NCI-H2029 (cell line): ENCODE measurements at regions not wholly inside any gene's neighbourhood (a gene's known extent, or its start where the extent isn't known, plus 50 kb on each side); places are given as distances from the start of the nearest gene placed in this dataset.

Experiments used
- DNase-seq: peaks from one replicate; lab custom pipeline; 2025; lab: John Stamatoyannopoulos, UW

GRCh38 chr2:217113491-217113890, 253.6 kb upstream of the TNP1 start:
- no peak for DNase-seq

- DNase-seq = no peak
Measured at GRCh38 chr2:217110550-217110949, 250.7 kb upstream of the TNP1 start.

- no peak for DNase-seq
Measured at GRCh38 chr2:217108575-217109027, 248.7 kb upstream of the TNP1 start.

- no peak for DNase-seq
Measured at GRCh38 chr2:217108086-217108485, 248.2 kb upstream of the TNP1 start.

- DNase-seq = no peak
Measured at GRCh38 chr2:217107480-217107879, 247.6 kb upstream of the TNP1 start.

GRCh38 chr2:217106650-217107014, 246.8 kb upstream of the TNP1 start:
- no peak for DNase-seq

- DNase-seq = no peak
Measured at GRCh38 chr2:217105733-217106649, 246.1 kb upstream of the TNP1 start.

- no peak for DNase-seq
Measured at GRCh38 chr2:217103752-217104545, 244.1 kb upstream of the TNP1 start.

GRCh38 chr2:217102956-217103355, 243.1 kb upstream of the TNP1 start:
- DNase-seq = no peak

- DNase-seq = no peak
Measured at GRCh38 chr2:217101972-217102371, 242.1 kb upstream of the TNP1 start.

GRCh38 chr2:217099561-217099960, 239.7 kb upstream of the TNP1 start:
- no peak for DNase-seq

- no peak for DNase-seq
Measured at GRCh38 chr2:217098435-217098834, 238.6 kb upstream of the TNP1 start.

- no peak for DNase-seq
Measured at GRCh38 chr2:217097346-217097745, 237.5 kb upstream of the TNP1 start.

GRCh38 chr2:217096474-217097225, 236.8 kb upstream of the TNP1 start:
- no peak for DNase-seq

GRCh38 chr2:217095511-217096205, 235.8 kb upstream of the TNP1 start:
- DNase-seq = no peak

GRCh38 chr2:217092710-217093379, 233.0 kb upstream of the TNP1 start:
- DNase-seq = no peak

GRCh38 chr2:217091531-217091930, 231.7 kb upstream of the TNP1 start:
- no peak for DNase-seq

GRCh38 chr2:217090884-217091283, 231.0 kb upstream of the TNP1 start:
- no peak for DNase-seq

GRCh38 chr2:217090024-217090473, 230.2 kb upstream of the TNP1 start:
- DNase-seq = no peak

- no peak for DNase-seq
Measured at GRCh38 chr2:217086718-217087117, 226.9 kb upstream of the TNP1 start.

GRCh38 chr2:217086038-217086522, 226.2 kb upstream of the TNP1 start:
- no peak for DNase-seq
